NCI-H510A treated with DMSO at 0.1 percent for 48 hours (cell line): ENCODE measurements at regions not wholly inside any gene's neighbourhood (a gene's known extent, or its start where the extent isn't known, plus 50 kb on each side); places are given as distances from the start of the nearest gene placed in this dataset.

Experiments used
- DNase-seq: peaks from one replicate; lab custom pipeline; 2025; lab: John Stamatoyannopoulos, UW

DNA sequence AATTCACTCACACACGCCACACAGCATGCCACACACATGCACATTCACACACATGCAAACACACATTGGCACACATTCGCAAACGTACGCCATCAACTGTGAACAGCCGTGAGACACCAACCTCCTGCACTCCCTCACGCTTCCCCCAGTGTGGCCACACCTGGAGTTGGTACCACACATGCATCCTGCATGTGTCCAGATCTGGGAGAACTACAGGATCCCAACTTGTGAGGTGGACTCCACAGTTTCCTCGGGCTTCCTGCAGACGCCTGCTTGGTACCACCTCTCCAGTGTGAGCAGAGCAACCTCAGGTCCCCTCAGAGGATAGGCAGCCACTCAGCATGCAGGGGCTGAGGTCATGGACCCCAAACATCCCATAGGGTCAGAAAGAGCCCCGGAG, 239.0 kb downstream of the EIPR1 start:
- DNase-seq = no peak

DNA sequence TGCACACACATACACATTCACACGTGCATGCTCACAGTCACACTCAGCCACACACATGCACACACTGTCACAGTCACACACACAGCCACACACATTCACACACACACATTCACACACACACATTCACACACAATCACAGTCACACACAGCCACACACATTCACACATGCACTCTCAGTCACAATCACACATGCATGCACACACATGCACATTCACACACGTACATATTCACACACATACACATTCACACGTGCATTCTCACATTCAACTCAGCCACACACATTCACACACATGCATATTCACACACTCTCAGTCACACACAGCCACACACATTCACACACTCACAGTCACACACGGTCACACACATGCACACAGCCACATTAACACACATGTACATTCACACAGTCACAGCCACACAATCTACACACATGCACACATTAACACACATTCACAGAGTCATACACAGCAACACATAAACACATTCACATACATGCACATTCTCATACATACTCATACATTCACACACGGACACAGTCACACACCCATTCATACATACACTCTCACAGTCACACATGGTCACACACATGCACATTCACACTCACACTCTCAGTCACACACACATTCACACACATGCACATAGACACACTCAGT, 239.8 kb downstream of the EIPR1 start:
- no peak for DNase-seq

DNA sequence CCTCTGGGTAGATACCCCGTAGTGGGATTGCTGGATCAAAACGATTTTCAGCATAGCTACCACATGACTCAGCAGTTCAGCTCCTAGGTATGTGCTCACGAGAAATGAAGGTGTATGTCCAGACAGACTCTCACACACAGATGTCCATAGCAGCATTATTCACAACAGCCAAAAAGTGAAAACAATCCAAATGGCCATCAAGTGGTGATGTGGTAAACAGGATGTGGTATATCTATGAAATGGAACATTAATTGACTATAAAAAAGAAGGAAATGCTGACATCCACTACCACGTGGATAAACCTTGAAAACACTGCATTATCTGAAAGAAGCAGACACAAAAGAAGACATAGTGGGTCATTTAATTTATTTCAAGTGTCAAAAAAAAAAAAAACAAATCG, 241.9 kb downstream of the EIPR1 start:
- DNase-seq = no peak

DNA sequence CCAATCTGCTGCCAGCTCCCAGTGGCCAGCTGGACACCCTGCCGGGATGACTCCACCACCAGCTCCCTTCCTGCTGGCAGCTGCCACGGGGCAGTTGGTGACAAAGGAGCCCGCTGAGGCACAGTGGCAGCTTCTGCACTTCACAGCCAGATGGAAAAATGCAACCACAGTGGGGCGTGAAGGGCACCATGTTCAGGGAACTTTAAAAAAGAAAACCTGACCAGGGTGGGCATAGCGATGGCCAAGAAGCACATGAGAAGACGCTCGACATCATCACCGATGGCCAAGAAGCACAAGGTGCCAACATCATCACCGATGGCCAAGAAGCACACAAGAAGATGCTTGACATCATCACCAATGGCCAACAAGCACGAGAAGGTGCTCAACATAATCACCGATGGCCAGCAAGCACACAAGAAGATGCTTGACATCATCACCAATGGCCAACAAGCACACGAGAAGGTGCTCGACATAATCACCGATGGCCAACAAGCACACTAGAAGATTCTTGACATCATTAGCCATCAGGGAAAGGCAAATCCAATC, 243.5 kb downstream of the EIPR1 start:
- no peak for DNase-seq

DNA sequence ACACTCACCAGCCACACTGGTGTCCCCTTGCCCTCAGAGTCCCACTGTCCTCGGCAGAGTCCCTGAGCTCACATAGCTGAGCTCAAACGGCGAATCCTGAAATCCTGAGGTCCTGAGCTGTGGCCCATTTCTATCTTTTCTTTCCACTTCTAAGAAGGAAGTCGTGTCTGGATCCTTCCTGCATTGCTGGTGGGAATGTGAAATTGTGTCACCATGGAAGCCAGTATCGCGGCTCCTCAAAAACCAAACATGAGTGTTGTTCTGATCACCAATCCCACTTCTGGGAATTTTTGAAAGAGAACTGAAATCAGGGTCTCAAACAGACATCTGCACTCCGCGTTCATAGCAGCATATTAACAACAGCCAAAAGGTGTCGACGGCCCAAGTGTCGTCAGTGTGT, 244.7 kb downstream of the EIPR1 start:
- no peak for DNase-seq

- DNase-seq = no peak
These were observed 245.2 kb downstream of the EIPR1 start for GRCh38 chr2:3132466-3132865.

GRCh38 chr2:3131636-3132326, 245.8 kb downstream of the EIPR1 start:
- no peak for DNase-seq

GRCh38 chr2:3130889-3131635, 246.6 kb downstream of the EIPR1 start:
- DNase-seq = no peak

DNA sequence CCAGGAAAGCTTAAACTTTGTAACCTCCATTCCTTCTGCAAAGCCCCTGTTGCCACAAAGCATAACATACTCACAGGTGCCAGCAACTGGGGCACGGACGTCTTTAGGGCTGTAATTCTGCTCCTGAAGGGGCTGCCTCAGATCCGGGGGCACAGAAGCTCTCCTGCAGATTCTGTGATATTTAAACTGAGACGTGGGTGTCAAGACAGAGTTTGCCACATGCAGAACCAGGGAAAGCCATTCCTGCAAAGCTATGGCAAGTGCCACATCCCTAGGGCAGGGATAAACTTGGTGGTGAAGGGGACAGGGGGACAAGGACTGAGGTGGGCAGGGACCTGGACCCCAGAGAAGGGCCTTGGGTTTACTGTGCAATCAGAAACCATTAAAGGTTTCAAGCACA, 247.2 kb downstream of the EIPR1 start:
- DNase-seq = no peak

DNA sequence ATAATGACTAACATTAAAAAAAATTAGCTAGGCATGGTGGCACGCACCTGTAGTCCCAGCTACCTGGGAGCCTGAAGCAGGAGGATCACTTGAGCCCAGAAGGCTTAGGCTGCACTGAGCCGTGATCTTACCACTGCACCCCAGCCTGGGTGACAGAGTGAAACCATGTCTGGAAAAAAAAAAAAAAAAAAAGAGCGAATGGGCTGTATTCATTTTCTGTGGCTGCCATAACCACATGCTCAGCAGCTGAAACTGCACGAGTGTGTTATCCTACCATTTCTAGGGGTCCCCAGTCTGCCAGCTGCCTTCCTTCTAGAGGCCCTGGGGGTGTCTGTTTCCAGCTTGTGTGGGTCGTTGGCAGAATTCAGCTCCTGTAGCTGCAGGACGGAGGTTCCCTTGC, 247.8 kb downstream of the EIPR1 start:
- no peak for DNase-seq

DNA sequence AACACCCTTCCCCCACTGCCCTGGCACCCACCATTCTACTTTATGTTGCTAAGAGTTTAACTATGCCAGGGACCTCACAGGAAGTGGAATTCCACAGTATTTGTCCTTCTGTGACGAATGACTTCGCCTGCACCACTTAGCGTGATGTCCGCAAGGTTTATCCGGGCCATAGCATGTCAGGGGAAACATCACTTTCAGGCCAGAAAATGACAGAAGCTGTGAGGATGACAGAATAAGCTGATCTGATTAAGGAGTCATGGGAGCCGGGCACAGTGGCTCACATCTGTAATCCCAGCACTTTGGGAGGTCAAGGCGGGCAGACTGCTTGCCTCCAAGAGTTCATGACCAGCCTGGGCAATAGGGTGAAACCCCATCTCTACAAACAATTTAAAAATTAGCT, 248.8 kb downstream of the EIPR1 start:
- DNase-seq = no peak

GRCh38 chr2:3127710-3128109, 249.9 kb downstream of the EIPR1 start:
- DNase-seq = peak; percentile 61

GRCh38 chr2:3126911-3127621, 250.6 kb downstream of the EIPR1 start:
- DNase-seq = peak; percentile 61

- no peak for DNase-seq
These were observed 251.3 kb downstream of the EIPR1 start for GRCh38 chr2:3126171-3126910.

- no peak for DNase-seq
These were observed 251.9 kb downstream of the EIPR1 start for GRCh38 chr2:3125761-3126130.

DNA sequence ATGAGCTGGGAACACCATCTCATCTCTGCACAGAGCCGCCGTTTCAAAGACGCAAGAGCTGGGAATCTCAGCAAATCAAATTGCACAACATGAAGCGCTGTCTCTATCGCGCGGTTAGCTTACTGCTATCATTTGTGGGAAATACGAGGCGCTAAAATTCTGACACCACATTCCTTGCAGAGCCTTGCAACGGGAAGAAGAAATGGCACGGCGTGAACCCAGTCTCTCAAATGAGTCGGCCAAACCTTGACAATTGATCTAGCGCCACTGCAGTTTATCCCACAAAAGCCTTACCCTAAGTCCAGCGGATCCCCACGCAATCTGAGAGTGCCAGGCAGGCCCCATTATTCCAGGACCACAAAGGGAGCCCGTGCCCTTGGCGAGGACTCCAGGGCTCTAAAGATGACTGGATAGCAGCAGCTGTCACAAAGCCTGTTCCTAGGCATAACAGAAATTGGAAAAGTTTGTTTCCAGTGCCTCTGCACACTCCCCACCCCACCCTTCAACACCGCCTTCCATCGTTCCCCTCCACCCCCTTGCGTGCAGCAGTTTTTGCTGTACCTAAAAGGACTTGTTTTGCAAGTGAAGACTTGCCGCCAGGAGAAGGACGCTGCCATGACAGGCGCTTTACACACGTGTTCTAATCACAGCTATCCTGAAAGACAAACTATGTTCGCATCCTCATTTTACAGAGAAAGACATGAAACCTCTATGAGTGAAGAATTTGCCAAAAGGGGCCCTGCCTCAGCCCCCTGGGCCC, 252.4 kb downstream of the EIPR1 start:
- no peak for DNase-seq

DNA sequence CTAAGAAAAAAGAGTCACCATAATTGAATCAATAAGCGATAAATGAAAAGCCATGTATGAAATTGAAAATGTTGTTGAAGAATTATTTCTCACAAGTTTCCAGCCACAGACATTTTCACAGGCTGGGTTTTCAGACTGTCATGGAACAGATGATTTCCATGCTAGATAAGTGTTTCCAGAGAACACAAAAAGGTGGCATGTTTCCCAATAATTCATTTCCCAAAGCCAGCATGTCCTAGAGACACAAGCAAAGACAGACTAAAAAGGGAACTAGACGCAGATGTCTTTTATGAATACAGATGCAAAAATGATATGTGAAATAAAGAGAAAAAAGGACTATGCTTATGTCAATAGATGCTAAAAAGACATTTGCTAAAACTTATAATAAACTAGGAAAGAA, 255.1 kb downstream of the EIPR1 start:
- DNase-seq = no peak

DNA sequence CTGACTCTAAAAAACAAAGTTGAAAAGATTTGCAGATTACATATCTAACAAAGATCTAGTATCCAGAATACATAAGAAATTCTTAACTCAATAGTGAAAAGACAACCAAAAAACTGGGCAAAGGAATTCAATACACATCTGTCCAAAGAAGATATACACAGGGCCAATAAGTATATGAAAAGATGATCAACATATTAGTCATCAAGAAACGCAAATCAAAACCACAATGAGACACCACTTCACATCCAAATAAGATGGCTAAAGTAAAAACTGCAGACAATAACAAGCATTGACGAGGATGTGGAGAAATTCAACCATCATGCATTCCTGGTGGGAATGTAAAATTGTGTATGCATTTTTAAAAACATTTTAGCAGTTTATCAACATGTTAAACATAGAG, 256.0 kb downstream of the EIPR1 start:
- DNase-seq = no peak

DNA sequence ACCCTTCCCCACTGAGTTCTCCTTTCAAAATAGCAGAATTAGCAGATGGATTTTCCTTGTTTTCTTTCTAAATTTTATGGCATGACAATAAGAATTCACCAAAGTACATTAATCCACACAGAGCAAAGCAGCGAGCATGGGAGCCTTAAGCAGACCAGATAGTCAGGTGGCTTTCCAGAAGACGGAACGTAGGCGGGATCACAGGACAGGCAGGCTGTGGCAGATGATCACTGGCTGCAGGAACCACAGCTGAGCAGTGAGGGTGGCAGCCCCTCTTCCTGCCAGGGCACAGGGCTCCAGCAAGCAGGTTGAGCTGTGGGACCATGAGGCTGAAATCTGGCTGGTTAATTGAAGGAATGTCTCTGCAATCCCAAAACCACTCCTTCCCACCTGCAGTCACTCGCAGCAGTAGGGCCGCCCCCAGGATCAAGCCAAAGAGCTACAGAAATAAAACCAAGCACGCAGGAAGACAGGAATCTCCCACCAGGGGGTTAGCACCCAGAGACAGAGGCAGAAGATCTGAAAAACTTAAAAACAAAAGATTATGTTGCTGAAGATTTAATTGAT, 259.9 kb downstream of the EIPR1 start:
- DNase-seq = no peak

GRCh38 chr2:3116371-3116770, 261.2 kb downstream of the EIPR1 start:
- no peak for DNase-seq
